MV-4-11 (cell line): ENCODE measurements at regions not wholly inside any gene's neighbourhood (a gene's known extent, or its start where the extent isn't known, plus 50 kb on each side); places are given as distances from the start of the nearest gene placed in this dataset.
"Not testable (repeated sequence)": the region's sequence is repeated elsewhere in the genome, so short reads cannot be mapped to it uniquely, and the experiment has no call there.

Experiments used
- DNase-seq: peaks from one replicate; lab custom pipeline; 2025; lab: John Stamatoyannopoulos, UW

DNA sequence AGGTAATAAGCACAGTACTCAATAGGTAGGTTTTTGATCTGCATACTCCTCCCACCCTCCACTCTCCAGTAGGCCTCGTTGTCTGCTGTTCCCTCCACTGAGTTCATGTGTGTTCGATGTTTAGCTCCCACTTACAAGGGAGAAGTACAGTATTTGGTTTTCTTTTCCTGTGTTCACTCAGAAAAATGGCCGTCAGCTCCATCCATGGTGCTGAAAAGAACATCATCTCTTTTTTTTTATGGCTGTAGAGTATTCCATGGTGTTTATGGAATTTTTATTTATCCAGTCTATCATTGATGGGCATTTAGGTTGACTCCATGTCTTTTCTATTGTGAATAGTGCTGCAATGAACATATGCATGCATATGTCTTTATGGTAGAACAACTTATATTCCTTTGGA, 849.7 kb upstream of the NRXN1 start:
- DNase-seq, result no peak

DNA sequence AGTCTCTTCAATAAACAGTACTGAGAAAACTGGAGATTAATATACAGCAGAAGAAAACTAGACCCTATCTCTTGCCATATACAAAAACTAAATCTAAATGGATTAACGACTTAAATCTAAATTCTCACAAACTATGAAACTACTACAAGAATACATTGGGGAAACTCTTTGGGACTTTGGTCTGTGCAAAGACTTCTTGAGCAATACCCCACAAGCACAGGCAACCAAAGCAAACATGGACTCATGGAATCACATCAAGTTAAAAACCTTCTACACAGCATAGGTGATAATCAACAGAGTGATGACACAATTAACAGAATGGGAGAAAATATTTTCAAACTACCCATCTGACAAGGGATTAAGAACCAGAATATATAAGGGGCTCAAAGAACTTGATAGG, 848.2 kb upstream of the NRXN1 start:
- DNase-seq, result no peak

DNA sequence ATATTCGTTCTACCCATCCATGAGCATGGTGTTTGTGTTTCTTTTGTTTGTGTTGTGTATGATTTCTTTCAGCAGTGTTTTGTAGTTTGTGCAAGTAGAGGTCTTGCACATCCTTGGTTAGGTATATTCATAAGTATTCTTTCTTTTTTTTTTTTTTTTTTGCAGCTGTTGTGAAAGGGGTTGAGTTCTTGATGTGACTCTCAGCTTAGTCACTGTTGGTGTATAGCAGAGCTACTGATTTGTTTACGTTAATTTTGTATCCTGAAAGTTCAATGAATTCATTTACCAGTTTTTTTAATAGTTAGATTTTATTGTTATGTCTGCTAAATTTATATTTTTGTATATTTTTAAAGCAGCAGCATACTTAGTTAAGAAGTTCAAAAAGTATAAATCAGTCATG, 834.4 kb upstream of the NRXN1 start:
- no peak for DNase-seq

DNA sequence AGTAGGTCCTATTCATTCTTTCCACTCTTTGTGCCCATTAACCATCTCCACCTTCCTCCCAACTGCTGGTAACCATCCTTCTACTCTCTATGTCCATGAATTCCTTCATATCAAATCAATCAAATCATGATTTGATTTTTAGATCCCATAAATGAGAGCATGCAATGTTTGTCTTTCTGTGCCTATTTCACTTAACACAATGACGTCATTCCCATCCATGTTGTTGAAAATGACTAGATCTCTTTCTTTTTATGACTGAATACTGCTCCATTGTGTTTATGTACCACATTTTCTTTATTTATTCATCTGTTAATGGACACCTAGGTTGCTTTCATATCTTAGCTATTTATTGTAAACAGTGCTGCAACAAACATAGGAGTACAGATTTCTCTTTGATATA, 827.3 kb upstream of the NRXN1 start:
- DNase-seq, result no peak

DNA sequence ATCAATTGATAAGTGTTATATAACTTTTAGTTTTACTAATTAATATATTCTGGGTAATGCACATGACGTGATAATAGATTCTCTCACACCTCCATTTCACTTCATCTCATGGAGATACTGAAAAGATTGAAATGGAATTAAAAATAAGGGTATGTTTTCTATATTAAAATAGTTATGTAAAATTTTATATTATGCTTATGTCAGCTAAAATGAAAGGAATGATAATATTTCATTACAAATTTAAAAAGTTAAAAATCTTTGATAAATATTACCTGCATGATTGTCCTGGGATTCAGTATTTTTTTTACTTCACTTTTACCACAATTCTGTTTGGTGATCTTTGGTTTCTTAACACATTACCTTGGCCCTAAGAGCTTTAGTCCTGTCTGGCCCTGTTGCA, 823.8 kb upstream of the NRXN1 start:
- no peak for DNase-seq

DNA sequence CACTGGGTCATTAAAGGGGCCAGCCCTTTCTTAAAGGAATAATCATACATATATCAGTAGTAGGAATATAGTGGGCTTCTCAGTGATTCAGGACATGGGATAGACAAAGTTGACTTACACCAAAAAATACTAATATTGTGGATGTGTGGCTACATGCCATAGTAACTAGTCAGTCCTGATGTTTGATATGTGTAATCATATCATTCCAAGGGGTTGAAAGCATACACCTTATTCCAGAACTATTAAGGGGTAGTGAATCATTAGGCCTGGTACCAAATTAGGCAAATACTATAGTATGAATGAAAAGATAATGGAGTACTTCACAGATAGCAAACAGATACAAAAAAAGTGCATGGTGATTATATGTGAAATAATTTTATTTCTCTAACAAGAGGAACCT, 814.9 kb upstream of the NRXN1 start:
- DNase-seq, result no peak

DNA sequence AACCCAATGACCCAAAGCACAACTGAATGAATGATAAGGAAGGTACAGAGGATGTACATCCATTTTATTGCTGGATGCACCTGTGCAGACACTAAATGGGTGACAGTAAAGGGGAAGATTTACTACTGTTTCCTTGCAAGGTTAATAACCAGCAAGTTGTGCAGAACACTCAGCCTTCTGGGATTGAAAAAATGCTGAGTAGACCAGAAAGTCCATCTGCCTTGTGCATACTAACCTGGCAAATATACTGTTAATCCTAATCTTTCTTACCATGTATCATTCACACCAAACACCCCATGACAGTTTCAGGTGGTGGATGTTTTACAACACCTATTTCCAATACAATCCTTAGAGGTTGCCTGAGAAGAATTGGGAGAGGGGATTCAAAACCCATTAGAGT, 814.1 kb upstream of the NRXN1 start:
- no peak for DNase-seq

DNA sequence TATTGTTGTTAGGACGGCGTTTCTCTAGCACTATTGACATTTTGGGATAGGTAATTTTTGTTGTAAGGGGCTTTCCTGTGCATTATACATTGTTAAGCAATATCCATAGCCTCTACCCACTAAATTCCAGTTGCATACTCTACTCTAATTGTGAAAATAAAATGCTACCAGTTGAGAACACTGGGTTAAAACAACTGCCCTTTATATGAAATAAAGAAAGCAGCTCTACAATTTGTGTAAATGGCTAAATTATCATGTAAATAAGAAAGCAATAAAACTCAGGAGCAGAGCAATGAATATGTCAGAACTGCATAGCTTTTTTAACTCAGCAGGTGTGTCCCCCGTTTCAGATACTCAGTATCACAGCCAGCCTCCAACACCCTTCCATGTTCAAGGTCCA, 812.7 kb upstream of the NRXN1 start:
- no peak for DNase-seq

DNA sequence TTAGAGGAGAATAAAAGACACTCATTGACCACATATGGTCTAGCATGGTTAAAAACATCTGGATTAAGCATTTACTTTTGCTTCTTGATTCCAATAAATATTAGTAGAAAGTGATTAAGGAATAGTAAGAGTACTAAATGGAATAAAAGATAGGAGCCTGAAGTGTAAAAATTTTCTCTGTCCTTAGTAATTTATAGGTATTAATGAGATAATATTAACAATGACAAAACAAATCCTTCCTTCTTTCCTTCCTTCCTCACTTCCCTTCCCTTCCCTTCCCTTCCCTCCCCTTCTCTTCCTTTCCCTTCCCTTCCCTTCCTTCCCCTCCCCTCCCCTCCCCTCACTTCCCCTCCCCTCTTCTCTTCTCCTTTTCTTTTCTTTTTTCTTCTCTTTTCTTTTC, 797.5 kb upstream of the NRXN1 start:
- DNase-seq, result no peak

DNA sequence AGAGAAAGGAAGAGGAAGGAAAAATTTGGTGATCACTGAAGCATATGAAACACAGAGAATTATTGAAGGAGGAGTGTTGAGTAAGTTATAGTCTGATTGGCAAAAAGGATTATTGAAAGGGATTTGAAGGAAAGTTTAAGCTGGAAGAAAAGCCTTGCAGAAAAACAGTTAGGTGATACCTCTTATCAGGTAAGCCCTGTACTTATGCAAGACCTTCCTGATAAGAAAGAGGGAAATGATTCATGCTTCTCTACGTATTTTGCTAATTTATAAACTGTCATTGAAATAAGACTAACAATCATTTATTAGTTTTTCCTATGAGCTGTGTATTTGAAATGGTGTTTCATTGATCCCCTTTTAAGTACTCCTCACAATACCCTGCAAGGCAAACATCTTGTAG, 793.9 kb upstream of the NRXN1 start:
- DNase-seq, result no peak

DNA sequence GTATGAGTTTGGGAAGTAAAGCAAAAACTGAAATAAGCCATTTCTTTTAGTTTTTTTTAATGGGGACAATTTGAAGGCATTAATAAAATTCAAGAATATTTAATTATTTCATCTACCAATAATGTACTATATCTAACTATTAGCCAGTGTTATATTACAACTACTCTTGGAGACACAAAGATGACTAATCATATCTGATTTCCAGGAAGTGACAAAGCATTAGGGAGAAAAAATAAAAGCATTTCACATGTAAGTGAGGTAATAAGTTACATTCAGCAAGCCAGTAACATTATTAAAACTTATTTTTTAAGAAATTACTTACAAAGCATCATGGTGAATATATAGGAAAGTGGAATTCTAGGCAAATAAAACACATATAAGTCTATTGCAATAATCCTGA, 781.3 kb upstream of the NRXN1 start:
- no peak for DNase-seq

DNA sequence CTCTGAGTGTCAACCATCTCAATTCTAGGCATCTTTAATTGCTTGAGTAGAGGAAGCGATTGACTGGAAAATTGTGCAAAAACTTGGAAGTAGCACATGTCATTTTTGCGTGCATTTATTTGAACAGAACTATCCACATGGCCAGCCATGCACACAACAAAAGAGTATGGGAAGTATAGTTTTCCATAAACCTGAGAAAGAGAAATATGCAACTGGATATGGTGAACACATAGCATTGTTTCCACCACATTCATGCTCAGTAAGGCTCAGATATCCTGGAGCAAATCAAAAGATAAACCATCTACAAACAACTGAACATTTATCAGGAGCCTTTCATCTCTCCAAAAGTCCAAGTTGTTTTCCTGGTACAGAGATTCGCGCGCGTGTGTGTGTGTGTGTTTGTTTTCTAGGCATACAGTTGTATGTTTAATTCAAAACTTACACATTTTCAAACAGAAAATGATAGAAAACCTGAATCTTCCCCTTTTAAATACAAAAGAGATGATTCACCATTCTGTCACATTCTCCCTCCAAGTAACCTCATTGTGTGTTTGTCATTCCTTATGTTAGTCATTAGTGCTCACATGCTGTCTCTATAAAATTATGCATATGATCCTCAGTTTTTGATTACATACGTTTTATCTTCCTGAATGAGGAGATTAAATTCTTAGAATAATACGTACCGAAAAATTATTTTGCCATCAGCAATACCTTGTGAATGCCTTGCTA, 780.4 kb upstream of the NRXN1 start:
- DNase-seq, result no peak

DNA sequence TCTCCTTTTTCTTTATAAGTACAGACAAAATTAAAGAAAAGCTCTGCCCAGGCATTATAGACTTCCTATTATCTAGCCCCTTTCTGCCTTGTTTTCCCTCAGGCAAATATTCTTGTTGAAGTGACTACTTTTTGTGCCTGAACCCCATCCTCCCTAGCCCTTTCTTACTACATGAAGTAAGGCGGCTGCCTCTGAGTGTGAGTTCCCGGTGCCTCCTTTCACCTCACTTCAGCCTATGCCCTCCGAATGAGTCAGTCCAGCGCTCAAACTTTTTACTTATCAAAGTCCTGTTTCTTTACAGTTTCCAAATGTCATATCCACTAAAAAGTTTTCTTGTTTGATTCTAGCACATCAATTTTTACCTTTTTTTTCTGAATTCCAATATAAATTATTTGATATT, 778.3 kb upstream of the NRXN1 start:
- DNase-seq, result no peak

DNA sequence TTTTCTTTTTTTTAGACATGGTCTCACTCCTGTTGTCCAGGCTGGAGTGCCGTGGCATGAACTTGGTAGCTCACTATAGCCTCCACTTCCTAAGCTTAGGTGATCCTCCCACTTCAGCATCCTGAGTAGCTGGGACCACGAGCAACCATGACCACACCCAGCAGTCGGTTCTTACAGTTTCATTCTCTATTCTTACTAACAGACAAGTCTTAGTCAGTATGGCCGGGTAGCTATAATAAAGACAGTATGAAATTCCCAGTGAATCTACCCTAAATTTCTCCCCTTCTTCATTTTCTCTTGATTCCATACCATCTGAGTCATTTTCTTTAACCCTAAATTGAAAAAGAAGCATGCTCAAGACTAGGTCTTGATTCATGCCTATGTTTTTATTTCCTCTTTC, 775.3 kb upstream of the NRXN1 start:
- no peak for DNase-seq

DNA sequence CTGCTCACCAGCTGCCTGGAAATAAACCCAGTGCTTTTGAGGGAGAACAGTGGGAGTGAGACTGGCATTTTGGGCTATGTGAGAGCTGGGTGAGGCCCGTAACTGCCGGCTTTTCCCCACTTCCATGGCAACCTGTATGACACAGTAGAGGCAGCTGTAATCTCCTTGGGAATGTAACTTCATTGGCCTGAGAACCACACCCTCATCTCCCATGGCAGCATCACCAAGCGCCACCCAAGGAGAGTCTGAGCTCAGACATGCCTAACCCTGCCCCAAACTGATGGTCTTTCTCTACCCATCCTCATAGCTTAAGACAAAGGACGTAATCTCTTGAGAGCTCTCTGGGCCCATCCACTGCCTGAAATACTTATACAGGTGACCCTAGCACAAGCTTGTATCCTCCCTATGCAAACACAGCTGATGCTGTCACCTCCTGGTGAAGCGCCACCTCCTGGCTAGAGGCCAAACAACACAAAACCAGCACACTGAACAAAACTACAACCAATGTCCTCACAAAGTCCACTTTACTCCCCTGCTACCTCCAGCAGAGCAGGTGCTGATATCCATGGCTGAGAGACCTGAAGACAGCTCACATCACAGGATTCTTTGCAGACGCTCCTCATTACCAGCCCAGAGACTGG, 763.4 kb upstream of the NRXN1 start:
- no peak for DNase-seq

DNA sequence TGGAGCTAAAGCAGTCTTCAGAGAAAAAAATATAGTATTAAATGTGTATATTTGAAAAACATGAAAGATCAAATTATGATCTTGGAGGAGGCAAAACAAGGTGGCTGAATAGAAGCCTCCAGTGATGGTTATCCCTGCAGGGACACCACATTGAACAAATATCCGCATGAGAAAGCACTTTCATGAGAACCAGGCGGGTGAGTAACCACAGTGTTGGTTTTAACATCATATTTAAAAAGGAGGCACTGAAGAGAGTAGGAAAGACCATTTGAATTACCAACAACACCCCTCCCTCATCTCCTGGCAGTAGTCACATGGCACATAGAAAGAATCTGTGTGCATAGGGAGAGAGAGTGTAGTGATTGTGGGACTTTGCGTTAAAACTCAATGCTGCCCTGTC, 759.6 kb upstream of the NRXN1 start:
- DNase-seq, result no peak

DNA sequence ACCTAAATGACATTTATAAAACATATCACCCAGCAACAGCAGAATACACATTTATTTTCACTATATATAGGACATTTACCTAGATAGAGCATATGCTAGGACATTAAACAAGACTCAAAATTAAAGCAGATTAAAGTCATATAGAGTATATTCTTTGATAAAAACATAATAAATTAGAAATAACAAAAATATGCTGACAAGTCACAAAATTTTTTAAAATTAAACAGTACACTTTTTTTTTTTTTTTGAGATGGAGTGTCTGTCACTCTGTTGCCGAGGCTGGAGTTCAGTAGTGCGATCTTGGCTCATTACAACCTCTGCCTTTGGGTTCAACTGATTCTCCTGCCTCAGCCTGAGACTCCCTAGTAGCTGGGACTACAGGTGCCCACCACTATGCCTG, 758.9 kb upstream of the NRXN1 start:
- DNase-seq, result no peak

DNA sequence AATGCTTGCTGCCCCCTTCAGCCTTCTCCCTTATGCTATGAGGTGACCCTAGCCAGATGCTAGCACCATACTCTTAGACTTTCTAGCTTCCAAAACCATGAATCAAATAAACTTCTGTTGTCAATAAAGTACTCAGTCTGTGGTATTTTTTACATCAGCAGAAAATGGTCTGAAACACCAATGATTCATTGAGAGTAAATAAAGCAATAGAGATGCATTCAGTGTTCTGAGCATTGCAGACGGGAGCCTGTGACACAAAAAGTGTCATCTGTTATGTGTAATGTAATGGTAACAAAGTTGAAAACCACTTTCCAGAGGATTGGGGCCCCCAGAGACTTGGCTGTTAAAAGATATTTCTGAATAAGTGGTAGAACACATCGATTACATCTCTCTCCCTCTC, 758.0 kb upstream of the NRXN1 start:
- DNase-seq, result no peak

DNA sequence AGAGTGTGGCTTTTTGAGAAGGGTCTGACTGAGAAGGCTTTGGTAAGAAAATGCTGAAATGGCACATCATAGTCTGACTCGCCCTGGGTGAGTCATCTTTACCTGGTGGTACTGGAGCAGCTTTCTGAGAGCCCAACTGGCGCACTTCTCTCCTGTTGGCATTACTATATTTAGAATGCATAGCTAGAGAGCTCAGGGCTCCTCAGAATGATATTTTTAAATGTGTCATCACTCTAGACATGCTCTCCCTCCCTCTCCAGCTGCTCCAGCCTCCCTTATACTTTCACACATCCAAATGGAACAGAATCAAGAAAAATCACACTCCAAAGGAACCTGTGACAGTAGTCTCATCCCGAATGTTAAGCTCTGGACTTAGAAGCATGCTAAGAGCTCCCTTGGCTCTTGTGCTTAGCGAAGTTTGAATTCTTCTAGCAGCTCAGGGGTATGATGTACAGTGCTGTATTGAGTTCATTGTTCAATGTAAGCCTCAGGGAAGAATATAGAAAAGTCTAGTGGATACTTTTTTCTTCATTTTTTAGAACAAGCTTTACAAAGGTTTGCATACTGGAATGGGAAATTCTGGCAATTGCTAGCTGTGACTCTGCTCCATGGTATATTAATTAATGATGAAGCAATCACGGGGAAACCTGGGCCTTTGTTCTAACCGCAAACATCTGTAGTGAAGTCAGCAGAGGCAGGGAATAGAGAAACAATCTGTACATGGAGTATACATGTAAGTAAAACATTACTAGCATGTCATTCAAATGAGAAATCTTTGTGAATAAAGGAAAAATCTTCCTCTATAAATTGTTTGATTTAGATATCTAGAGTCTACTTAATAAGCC, 751.2 kb upstream of the NRXN1 start:
- no peak for DNase-seq

DNA sequence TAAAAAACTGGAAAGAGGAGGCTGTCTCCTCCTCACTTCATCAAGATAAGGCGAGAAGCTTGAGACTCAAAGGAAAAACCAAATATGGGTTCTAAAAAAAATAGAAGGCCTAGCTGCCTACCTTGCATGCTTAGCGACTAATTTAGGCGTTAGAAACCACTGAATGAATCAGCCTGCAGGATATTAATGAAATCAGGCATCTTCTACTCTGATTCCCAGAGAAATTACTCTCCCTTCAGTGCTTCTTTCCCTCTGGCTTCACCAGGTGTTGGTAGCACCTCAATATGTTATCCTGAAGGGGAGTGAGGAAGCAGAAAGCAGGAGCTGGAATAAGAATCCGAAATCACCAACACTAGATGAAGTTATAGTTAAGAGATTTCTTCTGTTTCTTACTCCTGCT, 749.8 kb upstream of the NRXN1 start:
- DNase-seq, result no peak

DNA sequence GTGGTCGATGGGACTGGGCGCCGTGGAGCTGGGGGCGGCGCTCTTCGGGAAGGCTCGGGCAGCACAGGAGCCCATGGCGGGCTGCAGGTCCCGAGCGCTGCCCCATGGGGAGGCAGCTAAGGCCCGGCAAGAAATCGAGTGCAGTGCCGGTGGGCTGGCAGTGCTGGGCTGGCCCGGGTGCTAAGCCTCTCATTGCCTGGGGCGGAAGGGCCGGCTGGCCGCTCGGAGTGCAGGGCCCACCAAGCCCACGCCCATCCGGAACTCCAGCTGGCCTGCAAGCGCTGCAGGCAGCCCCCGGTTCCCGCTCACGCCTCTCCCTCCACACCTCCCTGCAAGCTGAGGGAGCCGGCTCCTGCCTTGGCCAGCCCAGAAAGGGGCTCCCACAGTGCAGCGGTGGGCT, 748.4 kb upstream of the NRXN1 start:
- DNase-seq, result no peak

DNA sequence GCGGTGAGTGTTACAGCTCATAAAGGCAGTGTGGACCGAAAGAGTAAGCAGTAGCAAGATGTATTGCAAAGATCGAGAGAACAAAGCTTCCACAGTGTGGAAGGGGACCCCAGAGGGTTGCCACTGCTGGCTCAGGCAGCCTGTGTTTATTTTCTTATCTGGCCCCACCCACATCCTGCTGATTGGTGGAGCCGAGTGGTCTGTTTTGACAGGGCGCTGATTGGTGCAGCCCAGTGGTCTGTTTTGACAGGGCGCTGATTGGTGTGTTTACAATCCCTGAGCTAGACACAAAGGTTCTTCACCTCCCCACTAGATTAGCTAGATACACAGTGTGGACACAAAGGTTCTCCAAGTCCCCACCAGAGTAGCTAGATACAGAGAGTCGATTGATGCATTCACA, 747.8 kb upstream of the NRXN1 start:
- not testable (repeated sequence) for DNase-seq

DNA sequence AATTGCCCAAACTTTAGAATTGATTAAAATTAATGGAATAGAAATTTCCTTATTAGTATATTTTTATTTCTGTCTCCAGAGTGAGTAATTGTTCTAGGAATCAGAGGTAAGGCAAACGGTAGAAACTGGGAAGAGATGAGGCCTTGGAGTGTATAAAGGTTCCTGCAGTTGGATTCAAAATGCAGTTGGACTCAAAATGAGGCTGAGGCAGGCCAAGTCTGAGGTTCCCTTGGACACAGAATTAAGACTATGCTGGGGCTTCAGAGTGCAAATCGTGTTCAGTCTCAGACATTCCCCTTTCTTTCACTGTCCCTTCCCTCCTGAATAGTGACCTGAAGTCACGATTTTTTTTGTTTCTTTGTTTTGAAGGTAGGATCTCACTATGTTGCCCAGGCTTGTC, 746.9 kb upstream of the NRXN1 start:
- no peak for DNase-seq
